ENCODE measurements at regions not wholly inside any gene's neighbourhood (a gene's known extent, or its start where the extent isn't known, plus 50 kb on each side); places are given as distances from the start of the nearest gene placed in this dataset.
A peak's percentile ranks its signal among the peaks of the same experiment; 100 is the strongest.
"Not testable (repeated sequence)": the region's sequence is repeated elsewhere in the genome, so short reads cannot be mapped to it uniquely, and the experiment has no call there.

DNA sequence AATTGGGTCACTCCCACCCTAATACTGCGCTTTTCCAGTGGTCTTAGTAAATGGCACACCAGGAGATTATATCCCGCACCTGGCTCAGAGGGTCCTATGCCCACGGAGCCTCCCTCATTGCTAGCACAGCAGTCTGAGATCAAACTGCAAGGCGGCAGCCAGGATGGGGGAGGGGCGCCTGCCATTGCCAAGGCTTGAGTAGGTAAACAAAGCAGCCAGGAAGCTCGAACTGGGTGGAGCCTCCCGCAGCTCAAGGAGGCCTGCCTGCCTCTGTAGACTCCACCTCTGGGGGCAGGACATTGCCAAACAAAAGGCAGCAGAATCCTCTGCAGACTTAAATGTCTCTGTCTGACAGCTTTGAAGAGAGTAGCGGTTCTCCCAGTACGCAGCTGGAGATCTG, 52.4 kb upstream of the PMPCB start:
- DNase-seq (ENCODE audit: low read depth); FAIRE-seq: not testable (repeated sequence)

DNA sequence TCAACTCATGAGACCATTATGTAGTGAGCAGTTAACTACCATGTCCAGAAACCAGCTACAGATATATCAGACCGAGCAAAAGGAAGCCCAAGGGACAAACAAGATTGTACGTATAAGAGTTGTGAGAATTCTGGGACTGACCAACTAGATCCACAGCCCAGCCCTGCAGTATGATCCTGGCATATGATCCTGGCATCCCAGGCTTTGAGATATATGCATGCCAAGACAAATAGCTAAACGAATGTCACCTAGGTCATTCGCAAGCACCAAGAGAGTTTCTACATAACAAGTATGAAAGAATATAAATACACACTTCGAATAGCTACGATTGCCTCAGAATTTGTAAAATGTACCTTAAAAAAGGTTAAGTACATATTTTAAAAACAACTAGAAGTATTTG, 56.4 kb upstream of the PMPCB start:
- FAIRE-seq, result no peak

More for the DNA sequence above, 52.4 kb upstream of the PMPCB start:
- H3K27me3 ChIP-seq (ENCODE audit: control insufficient read depth, insufficient read depth, low read length); H3K4me3 ChIP-seq (ENCODE audit: low read depth, low read length); H3K36me3 ChIP-seq (ENCODE audit: control insufficient read depth, insufficient read depth, low read length): not testable (repeated sequence)

DNA sequence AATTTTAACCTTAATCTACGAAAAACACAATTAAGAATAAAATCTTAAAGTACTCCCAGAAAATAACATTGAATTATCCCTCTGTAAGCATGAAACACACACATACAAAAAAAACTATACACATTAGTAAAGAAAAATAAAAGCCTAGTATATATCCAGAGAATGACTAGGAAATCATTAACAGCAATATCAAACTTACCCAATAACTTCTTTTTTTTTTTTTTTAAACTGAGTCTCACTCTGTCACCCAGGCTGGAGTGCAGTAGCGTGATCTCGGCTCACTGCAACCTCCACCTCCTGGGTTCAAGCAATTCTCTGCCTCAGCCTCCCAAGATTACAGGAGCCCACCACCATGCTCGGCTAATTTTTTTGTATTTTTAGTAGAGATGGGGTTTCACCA, 61.4 kb upstream of the PMPCB start:
- H3K4me3 ChIP-seq (ENCODE audit: low read depth, low read length); DNase-seq (ENCODE audit: low read depth); H3K27me3 ChIP-seq (ENCODE audit: control insufficient read depth, insufficient read depth, low read length); FAIRE-seq; H3K36me3 ChIP-seq (ENCODE audit: control insufficient read depth, insufficient read depth, low read length): not testable (repeated sequence)

More for the DNA sequence above, 56.4 kb upstream of the PMPCB start:
- Histone ChIP-seq H3K36me3 (ENCODE audit: control insufficient read depth, insufficient read depth, low read length) (no peaks in the 10 kb centered on the region), H3K27me3 (ENCODE audit: control insufficient read depth, insufficient read depth, low read length) (no peaks in the 10 kb centered on the region), H3K4me3 (ENCODE audit: low read depth, low read length) (no peak overlapping the region)
- DNase-seq (ENCODE audit: low read depth), result no peak
- no peak for TF ChIP-seq CTCF (IDR thresholded peaks at IDR 0.05; ENCODE audit: insufficient read depth, low read length, severe bottlenecking)

DNA sequence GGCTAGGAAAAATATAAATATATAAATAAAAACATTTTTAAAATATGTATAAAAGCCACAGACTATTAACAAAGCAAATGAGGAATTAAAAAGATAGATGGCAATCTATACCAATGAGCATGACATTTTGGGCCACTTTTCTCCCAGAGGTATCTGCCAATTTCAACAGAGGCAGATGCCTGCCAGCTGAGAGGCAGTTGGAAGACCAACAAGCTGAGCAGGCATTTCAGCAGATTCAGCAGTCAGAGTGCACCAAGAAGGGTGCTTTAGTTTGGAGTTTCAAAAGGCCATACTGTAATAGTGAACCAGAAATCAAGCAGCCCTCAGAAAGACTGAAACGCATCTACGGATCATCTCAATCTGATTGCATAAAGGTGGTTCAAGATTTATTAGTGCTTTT, 62.4 kb upstream of the PMPCB start:
- FAIRE-seq; H3K27me3 ChIP-seq (ENCODE audit: control insufficient read depth, insufficient read depth, low read length); DNase-seq (ENCODE audit: low read depth); H3K36me3 ChIP-seq (ENCODE audit: control insufficient read depth, insufficient read depth, low read length); H3K4me3 ChIP-seq (ENCODE audit: low read depth, low read length): not testable (repeated sequence)

- FAIRE-seq; H3K27me3 ChIP-seq (ENCODE audit: control insufficient read depth, insufficient read depth, low read length); H3K36me3 ChIP-seq (ENCODE audit: control insufficient read depth, insufficient read depth, low read length): not testable (repeated sequence)
Measured at GRCh38 chr7:103227787-103228186, 69.4 kb upstream of the PMPCB start.

GRCh38 chr7:103225798-103226197, 71.4 kb upstream of the PMPCB start:
- not testable (repeated sequence) for FAIRE-seq; H3K36me3 ChIP-seq (ENCODE audit: control insufficient read depth, insufficient read depth, low read length); H3K4me3 ChIP-seq (ENCODE audit: low read depth, low read length); DNase-seq (ENCODE audit: low read depth); H3K27me3 ChIP-seq (ENCODE audit: control insufficient read depth, insufficient read depth, low read length)

More at GRCh38 chr7:103227787-103228186, 69.4 kb upstream of the PMPCB start:
- DNase-seq (ENCODE audit: low read depth); H3K4me3 ChIP-seq (ENCODE audit: low read depth, low read length): not testable (repeated sequence)

DNA sequence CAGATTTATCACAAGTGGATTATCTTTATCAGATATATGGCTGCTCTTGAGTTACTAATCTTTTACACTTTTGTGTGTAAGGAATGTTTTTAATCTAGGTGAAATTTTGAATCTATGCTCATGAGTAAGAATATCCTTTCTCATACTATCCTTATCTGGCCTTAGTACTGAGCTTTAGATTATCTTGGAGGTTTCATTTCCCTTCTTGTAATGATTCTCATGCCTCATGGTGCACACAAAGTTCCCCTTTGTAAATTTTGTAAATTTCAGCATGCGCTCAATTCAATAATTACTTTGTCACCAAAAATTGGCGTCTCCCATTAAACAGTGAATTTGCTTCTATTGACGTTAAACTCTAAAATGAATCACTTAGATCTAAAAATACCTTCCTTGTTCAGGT, 74.2 kb upstream of the NAPEPLD start:
- H3K27me3 ChIP-seq (ENCODE audit: control insufficient read depth, insufficient read depth, low read length); DNase-seq (ENCODE audit: low read depth); H3K36me3 ChIP-seq (ENCODE audit: control insufficient read depth, insufficient read depth, low read length); FAIRE-seq; H3K4me3 ChIP-seq (ENCODE audit: low read depth, low read length): not testable (repeated sequence)

DNA sequence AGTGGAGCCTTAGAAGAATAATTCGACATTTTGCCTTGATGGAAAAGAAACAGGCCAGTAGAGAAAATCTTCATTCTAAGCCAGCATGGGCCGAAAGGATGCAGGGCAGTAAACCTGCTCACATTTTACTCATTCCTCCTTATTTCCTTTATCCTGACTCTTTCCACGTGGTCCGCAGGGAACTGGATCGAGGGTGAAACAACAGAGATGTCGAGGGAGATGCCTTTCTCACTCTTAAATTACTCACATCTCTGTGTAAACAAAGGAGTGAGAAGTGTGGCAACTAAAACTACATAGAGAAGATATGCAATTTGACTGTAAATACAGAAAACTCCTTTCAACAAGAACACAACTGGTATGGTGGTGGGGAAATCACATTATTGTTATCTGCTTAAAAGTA, 62.1 kb upstream of the NAPEPLD start:
- peak; percentile 51 for DNase-seq (ENCODE audit: low read depth)
- H3K4me3 ChIP-seq (ENCODE audit: low read depth, low read length); FAIRE-seq; H3K27me3 ChIP-seq (ENCODE audit: control insufficient read depth, insufficient read depth, low read length); H3K36me3 ChIP-seq (ENCODE audit: control insufficient read depth, insufficient read depth, low read length): not testable (repeated sequence)

DNA sequence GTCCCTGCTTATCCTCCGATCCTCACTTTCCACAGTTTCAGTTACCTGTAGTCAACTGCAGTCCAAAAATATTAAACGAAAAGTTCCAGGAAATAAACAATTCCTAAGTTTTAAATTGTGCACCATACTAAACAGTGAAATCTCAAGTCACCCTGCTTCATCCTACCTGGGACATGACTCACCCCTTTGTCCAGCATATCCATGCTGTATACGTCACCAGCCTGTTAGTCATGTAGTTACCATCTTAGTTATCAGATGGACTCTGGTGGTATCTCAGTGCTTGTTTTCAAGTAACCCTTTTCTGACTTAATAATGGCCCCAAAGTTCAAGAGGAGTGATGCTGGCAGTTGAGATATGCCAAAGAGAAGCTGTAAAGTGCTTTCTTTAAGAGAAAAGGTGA, 50.3 kb upstream of the NAPEPLD start:
- H3K36me3 ChIP-seq (ENCODE audit: control insufficient read depth, insufficient read depth, low read length); H3K27me3 ChIP-seq (ENCODE audit: control insufficient read depth, insufficient read depth, low read length); FAIRE-seq; H3K4me3 ChIP-seq (ENCODE audit: low read depth, low read length): not testable (repeated sequence)
- peak; percentile 77 for DNase-seq (ENCODE audit: low read depth)

Measured in bronchial epithelial cell (primary cell).